HG02973 (cell line): ENCODE measurements at regions not wholly inside any gene's neighbourhood (a gene's known extent, or its start where the extent isn't known, plus 50 kb on each side); places are given as distances from the start of the nearest gene placed in this dataset.
"Not testable (repeated sequence)": the region's sequence is repeated elsewhere in the genome, so short reads cannot be mapped to it uniquely, and the experiment has no call there.

ENCODE experiments used
- ATAC-seq: cut with Tn5 transposase; IDR thresholded peaks from one replicate; pipeline ENCODE4 v1.9.1; 2021; ENCODE audit warnings: moderate library complexity; ENCODE audit not compliant: unreplicated experiment

DNA sequence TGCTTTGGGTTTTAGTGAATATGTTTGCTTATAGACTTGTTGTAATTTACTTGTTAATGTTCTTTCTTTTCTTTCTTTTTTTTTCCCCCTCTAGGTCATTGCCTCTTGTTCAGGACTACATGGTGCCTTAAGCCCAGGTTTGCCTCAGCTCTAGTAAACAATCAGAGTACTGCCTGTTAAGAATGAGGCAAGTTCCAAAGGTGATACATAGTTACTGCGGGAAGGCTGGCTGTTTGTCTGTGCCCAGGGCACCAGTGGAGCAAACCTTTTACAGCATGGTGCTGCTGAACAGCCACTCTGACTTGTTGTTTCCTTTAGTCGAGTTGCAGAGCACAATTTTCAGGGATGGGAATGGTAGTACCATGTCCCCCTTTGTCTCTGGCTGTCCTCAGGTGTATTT is 517.2 kb downstream of the NYAP2 start:
- no peak for ATAC-seq

DNA sequence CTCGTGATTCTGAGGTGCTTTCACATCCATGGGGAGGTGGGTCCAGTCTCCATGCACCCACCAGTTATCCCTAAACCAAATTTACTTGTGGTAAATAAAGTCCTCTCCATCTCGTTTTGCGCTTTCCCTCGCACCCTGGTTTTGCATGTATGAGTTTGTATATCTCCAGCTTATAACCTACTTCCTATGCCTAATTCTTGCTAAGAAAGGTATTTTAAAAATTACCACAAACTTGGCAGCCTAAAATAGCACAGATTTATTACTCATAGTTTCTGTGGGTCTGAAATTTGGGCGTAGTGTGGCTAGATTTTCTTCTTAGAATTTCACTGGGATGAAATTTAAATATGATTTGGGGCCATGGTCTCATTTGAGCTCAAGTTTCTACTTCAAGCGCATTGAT is 511.5 kb downstream of the NYAP2 start:
- ATAC-seq: no peak

DNA sequence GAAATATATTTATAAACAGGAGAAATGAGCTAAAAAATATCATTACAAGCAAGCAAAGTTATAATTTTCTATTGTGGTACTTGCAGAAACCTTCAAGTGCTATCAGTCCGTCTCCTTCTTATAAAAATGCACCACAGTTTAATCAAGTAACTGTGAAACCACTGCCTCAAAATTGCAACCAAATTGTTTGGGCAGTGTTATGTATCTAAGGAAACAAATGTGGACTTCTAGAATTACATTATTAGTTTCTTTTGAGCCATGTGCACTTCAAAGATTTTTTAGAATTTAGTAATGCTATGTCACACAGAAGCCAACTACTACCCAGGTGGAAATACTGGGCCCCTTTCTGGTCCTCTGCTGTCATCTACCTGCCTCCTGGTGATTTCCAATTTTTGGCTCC is 495.6 kb downstream of the NYAP2 start:
- no peak for ATAC-seq

DNA sequence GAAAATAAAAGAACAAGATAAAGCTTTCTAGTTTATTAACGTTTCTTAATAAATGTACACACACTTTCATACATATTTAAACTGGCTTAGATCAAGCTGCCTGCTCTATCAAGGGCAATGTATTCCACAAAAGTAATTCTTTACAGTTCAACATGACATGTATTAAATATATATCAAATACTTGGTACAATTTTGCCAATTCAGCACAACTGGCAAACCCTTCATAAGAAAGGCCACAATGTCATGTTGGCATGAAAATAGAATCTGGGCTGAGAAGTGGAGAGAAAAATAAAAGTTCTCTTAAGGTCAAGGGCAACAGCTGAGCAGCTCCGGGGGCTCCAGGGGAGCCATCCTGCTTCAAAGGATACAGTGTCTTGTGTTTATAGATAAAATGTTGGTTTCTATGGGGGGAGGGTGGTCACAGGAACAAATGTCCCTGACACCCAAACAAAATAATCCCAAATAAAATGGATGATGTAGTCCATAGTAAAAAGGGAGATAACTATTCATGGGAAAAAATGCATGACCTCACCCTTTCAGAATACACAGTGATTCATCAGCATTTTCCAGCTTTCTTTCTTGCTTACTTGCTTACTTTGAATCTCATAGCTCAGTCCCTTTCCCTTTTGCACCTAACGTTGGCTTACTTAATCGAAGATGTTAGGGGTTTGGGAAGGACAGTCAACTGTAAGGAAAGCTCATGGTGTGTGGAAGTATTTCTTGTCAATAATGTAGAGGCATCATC is 494.9 kb downstream of the NYAP2 start:
- no peak for ATAC-seq

DNA sequence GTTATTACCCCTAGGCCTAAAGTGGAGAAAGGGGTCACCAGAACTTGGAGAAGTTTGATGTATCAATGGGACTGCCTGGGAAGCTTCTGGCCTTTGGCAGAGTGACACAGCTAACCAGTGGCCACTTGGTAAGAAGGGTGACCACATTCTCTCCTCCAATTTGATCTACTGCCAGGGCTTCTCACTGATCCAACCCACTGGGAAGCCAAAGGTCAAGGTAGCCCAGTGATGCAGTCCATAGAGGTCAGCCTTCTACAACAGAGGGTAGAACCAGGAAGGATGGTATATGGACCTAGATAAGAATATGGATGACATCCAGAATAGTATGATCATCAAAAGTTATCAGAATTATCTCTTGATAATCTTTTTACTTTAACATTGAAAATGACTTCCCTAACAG is 493.6 kb downstream of the NYAP2 start:
- ATAC-seq: no peak

DNA sequence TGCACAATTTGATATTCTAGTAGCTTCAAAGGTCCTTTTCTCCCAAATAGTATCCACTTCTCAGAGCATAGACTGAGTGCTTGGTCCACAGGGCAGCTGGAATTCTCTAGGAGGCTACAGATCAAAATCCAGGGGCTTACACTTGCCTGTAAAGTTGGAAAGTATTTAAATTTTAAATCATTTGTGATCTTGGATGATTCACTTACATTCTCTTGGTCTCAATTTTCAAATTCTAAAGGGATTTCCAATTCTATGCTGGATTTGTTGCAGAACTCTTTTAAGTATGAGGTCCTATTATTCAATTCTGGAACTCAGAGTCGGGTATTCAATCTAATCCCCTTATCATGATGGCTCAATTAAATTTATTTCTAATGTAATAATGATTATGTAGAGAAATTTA is 492.3 kb downstream of the NYAP2 start:
- ATAC-seq: no peak

DNA sequence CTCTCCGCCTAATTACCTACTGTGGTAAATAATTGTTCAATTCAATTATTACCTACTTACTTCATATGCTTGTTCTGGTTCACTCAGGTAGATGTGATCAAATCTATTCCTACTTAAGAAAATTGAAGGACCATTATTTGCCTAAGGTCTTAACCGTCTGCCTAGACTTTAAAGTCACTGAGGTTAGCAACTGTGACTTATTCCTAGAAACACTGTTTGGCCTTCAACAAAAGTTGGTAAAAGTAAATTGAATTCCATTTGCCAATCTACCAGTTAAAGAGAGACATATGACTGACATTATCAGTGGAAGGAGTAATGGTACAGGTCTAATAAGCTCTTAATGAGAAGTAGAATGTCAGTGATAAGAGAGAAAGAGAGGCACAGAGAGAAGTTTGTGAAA is 491.5 kb downstream of the NYAP2 start:
- ATAC-seq: no peak

DNA sequence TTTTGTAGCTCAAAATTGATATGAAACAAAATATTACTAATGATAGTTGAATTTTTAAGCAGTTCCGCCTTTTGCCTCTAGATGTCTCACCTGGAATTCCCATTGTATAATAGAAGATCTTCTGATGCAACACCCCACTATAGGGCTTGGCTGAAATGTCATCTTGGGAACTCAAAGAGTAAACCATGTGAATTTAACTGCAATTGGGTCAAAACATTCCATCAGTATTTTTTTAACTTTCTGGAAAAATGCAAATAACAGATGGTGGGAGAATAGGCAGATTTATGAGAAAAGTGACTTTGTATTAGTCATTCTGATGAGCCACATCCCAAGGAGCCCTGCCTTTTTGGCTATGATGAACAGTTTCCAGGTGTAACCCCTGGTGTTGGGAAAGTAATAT is 489.9 kb downstream of the NYAP2 start:
- ATAC-seq: peak; percentile 75

DNA sequence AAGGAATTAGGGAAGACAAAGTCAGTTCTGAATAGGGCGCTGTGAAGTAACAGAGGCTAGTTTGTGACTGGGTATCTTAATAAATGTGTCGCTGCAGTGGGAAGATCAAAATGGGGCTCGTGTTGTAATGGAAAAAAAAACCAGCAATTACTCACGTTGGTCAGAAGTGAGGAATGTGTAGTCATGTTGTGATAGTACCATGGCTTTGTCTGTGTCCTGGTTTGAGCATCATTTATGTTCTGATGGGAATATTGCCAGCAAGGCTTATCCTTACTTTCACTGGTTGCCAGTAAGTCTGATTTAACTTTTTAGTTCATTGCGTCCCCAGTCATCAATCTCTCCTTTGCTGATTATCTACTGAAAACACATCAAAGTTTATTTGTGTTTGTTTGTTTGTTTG is 467.6 kb downstream of the NYAP2 start:
- no peak for ATAC-seq

DNA sequence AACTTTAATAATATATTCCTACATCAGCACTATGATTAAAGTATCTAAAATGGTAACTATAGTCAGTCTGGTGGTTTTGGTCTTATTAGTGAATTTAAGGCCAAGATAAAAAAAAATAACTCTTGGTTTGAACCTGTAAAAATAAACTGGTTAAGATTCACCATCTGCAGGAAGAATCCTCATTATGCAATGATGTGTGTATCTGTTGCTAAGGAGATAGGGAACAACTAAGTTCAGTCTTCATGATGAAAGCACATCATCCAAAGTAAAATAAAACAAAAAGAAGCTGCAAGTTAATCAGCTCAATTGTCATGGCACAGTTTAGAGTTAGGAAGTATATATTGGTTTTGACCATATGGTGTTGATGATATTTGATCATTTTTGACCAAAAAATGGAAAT is 466.0 kb downstream of the NYAP2 start:
- no peak for ATAC-seq

DNA sequence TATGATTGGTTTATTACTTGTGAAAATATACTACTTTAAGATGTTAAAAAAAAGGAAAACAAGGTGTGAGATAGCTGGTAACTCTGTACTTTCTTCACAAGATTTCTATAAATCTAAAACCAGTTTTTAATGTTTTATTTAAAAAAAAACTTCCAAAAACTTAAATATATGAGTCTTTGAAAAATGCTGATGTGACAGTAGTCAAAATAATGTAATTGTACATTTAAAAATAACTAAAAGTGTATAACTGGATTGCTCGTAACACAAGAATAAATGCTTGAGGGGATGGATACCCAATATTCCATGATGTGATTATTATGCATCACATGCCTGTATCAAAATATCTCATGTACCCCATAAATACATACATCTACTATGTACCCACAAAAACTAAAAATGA is 464.9 kb downstream of the NYAP2 start:
- no peak for ATAC-seq

DNA sequence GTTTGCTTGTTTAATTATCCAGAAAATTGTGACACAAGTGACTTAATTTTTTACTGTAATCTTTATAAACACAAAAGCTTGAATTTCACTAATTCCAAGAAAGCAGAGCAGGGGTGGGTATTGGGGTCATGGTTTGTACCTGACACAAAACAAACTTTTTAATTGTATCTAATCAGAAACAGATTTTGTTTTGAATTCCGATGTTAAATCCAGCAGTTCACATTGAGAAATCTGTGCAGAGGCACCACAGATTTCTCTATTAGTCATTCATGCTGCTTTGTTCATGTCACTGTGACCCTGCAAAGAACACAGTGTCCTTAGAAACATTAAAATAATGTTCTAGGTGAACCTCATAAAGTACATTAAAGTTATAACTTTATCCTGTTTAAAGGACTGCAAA is 443.4 kb downstream of the NYAP2 start:
- no peak for ATAC-seq

DNA sequence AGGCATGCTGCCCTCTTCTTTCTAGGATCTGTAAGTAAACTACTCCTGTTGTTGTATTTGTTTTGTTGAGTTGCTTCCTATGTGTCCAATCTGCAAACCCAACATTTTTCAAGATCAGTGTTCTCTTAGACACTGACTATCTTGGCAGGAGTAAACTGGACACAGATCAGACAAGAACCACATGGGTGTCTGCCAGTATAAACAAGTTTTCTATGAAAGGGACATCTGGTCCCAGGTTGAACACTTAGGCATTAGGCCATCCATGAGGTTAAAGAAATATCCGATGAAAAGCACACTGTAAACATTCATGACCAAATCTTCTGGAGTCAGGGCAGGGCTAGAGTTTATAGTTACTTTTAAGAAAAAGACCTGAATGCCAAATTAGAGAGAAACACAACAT is 441.8 kb downstream of the NYAP2 start:
- ATAC-seq: no peak

DNA sequence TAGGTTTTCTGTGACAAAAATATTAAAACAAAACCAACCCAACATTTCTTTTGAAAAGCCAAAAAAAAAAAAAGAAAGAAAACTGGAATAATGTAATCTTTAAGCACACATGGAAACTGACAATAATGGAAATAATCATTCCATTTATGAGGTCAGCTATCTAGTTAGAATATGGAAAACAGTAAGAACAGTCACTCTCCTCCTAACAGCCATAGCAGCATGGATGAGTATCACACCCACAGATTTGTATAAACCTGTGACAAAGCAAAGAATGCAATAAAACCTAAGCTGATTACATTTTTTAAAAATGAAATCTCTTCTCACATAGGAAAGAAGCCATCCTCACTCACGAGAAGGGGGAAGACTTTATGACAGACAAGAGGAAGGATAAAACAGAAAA is 437.8 kb downstream of the NYAP2 start:
- no peak for ATAC-seq

DNA sequence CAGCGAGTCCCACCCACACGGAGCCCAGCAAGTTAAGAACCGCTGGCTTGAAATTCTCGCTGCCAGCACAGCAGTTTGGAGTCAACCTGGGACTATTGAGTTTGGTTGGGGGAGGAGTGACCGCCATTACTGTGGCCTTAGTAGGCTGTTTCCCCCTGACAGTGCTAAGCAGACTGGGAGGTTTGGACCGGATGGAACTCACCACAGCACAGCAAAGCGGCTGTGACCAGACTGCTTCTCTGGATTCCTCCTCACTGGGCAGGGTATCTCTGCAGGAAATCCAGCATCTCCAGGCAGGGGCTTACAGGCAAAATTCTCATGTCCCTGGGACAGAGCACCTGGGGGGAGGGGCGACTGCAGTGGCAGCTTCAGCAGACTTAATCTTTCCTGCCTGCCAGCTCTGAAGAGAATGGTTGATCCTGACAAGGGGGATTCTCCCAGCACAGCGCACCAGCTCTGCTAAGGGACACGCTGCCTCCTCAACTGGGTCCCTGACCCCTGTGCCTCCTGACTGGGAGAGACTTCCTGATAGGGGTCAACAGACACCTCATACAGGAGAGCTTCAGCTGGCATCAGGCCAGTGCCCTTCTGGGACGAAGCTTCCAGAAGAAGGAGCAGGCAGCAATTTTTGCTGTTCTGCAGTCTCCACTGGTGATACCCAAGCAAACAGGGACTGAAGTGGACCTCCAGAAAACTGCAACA is 425.4 kb downstream of the NYAP2 start:
- ATAC-seq: no peak

DNA sequence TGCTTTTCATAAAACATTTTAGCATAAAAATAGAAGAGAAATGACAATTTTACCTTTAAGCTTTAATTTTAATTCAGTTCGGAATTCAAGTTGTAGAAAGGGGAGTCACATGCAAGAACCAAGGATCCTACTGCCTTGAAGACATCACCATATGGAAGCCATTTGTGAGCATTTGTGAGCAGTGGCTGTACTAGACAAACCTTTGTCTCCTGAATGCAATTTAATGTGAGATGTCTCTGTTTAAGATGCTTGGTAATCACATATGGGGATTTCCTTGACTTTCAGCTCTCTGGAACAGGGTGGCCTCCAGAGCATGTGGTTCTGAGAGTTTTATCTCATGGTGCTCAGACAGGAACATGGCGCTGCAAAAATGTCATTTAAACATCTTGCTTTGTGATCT is 421.8 kb downstream of the NYAP2 start:
- no peak for ATAC-seq

DNA sequence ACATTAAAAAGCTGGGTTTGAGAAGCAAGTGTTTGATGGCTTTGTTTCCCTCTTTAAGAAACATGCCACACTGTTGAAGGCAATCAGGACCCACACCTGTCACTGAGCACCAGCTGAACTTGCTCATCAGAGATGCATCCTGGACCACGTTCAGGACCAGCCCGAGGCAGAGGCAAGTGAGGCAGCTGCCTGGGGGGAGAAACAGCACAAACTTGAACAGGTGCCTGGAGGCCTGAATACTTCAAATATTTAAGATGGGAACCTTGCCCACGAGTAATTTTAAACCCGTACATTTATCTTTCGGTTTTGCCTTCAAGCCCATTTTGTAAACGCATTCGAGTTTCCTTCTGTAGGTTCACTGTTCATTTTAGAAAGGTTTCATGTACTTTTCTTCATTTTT is 421.3 kb downstream of the NYAP2 start:
- no peak for ATAC-seq

DNA sequence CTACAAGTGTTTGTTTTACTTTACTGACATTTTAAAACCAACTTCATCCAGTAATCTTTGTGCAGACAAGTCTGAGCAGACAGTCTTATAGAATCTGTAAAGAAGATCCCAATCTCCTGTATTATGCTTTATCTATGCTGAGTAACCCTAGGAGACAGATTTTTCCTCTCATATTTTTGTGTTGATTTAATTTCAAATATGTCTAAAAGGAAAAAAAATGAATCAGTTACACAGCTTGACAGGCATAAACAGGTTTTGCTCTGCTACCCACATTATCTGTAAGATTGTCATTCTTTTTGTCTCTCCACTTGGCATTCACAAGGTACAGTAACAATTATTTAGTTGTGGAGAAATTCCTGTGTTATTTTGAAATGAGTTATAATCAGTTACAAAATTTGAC is 415.0 kb downstream of the NYAP2 start:
- ATAC-seq: no peak

DNA sequence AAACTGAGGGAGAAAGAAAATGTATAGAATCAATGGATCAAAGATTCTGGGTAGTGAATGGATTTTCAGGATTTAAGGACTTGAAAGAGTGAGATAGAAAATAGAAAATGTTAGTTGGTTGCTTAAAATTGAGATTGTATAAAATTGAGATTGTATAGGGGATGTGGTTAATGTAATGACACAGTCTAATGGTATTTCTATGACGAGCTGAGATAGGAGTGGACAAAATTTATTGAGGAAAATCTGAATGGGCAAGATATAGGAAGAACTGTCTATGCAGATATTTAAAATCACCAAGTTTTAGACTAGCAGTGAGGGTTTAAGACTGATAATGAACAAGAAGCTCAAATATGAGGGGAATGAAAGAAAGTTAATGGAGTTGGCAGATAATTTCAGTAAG is 406.6 kb downstream of the NYAP2 start:
- no peak for ATAC-seq

DNA sequence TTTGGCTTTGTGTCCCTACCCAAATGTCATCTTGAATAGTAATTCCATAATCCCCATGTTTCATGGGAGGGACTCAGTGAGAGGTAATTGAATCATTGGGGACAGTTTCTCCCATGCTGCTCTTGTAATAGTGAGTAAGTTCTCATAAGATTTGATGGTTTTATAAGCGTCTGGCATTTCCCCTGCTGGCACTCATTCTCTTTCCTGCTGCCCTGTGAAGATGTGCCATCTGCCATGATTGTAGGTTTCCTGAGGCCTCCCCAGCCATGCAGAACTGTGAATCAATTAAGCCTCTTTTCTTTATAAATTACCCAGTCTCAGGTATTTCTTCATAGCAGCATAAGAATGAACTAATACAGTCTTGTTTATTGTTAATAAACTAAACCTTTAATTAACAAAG is 402.6 kb downstream of the NYAP2 start:
- not testable (repeated sequence) for ATAC-seq

DNA sequence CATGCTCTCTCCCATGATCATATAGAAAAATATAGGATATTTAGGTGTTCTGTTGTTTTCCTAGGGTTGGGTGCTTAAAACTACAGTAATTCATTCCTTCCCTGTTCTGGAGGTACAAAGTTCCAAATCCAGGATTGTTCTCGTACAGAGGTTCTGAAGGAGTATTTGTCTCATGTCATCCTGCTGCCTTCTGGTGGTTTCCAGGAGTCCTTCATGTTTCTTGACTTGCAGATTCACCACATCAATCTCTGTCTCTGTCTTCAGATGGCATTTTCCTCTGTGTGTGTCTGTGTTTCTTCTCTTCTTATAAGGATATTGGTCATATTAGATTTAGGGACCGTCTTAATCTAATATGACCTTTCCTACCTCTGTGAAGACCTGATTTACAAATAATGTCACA is 397.9 kb downstream of the NYAP2 start:
- ATAC-seq: no peak

DNA sequence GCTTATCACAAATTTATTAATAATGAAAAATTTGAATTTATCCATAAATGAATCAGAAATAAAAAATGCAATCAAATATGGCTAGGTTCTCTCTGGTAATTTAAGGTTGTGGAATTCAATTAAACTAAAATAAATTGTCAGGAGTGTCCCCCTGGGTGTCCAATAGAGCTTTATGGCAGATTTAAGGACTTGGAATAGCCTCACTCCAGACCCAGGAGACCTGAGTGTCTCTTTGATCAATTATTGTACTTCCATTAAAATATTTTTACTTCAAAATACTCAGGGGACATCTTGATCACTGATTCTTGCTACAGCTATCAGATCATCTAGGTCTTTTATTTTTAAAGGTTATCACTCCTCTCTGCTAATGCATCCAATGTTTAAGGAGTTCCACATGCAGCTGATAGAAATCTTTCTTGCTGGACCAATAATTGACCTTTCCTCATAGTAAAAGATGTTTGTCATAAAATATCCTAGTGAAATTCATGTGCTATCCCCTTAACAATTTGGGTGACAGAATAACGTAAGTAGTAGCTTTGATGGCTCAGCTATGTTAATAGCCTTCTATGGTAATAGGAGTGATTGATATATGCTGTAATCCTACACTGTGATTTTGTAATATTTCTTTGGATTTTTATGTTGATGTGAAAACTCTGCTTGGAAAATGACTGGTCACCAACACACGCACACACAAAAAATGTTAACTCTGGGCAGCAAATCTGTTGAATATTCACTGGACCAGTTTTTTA is 395.3 kb downstream of the NYAP2 start:
- ATAC-seq: no peak
